Calu3 (cell line): ENCODE measurements at regions not wholly inside any gene's neighbourhood (a gene's known extent, or its start where the extent isn't known, plus 50 kb on each side); places are given as distances from the start of the nearest gene placed in this dataset.

ENCODE experiments used
- BruUV-seq: library from RNA; stranded (reverse); fragments of 400-500 nt; replicated peaks from 2 replicates; lab custom pipeline; 2021; lab: Mats Ljungman, UMichigan
- CTCF ChIA-PET: fragments of 300-600 bp; sonication (Branson Sonifier 250); formaldehyde crosslinking; loops from one replicate; lab custom pipeline; 2022; ENCODE audit warnings: antibody characterized with exemption; lab: Charles Lee
- DNase-seq: peaks from one replicate; pipeline ENCODE4 v3.0.0; 2022
- H3K27ac Mint-ChIP-seq: one replicate; pipeline ENCODE4 v1.8.0; 2022; ENCODE audit warnings: mixed read lengths; ENCODE audit not compliant: unreplicated experiment
- H3K27me3 Mint-ChIP-seq: one replicate; pipeline ENCODE4 v1.8.0; 2022; ENCODE audit warnings: mixed read lengths; ENCODE audit not compliant: unreplicated experiment
- H3K36me3 Mint-ChIP-seq: one replicate; pipeline ENCODE4 v1.8.0; 2022; ENCODE audit warnings: mild to moderate bottlenecking, moderate library complexity, mixed read lengths; ENCODE audit not compliant: insufficient read depth, unreplicated experiment
- H3K4me1 Mint-ChIP-seq: one replicate; pipeline ENCODE4 v1.8.0; 2022; ENCODE audit warnings: mild to moderate bottlenecking, low read depth, mixed read lengths; ENCODE audit not compliant: unreplicated experiment
- H3K4me3 Mint-ChIP-seq: one replicate; pipeline ENCODE4 v1.8.0; 2022; ENCODE audit warnings: mild to moderate bottlenecking, low read depth, moderate library complexity, mixed read lengths; ENCODE audit not compliant: unreplicated experiment
- H3K9me3 Mint-ChIP-seq: one replicate; pipeline ENCODE4 v1.8.0; 2022; ENCODE audit warnings: low read depth, mixed read lengths; ENCODE audit not compliant: unreplicated experiment
- intact Hi-C: fragments of 100-400 bp; cut with micrococcal nuclease; formaldehyde crosslinking; loops from one replicate; pipeline ENCODE4 v1.10.0; 2022; ENCODE audit not compliant: unreplicated experiment
- TF ChIP-seq, protein P1 (sequence below): fragments of 200-600 bp; IDR thresholded peaks from one replicate; pipeline ENCODE4 v1.8.0; 2022; ENCODE audit warnings: antibody characterized with exemption; ENCODE audit not compliant: unreplicated experiment

DNA sequence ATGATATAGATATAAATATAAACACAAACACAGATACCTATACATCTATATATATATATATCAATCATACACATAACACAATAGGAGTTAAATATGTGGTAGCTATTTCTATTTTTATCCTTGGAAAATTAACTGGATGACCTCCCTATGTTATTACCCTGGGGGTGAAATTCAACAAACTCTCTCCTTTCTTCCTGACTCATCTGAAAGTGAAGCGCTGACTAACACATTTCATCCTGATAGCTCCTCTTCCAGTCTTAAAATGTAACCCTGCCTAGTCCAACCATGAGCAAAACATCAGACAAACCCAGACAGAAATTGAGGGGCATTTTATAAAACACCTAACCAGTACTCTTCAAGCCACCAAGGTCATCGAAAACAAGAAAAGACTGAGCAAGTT lies 220.6 kb upstream of the ISX start:
- Mint-ChIP-seq H3K36me3 (no peaks in the 10 kb centered on the region), H3K9me3 (peaks cover 7% of the 10 kb centered on the region), H3K4me1 (no peaks in the 10 kb centered on the region), H3K4me3 (no peak overlapping the region), H3K27me3 (no peaks in the 10 kb centered on the region), H3K27ac (no peak overlapping the region)
- intact Hi-C loops = no loop called here
- BruUV-seq = no TSS peak
- TF ChIP-seq, protein P1, sequence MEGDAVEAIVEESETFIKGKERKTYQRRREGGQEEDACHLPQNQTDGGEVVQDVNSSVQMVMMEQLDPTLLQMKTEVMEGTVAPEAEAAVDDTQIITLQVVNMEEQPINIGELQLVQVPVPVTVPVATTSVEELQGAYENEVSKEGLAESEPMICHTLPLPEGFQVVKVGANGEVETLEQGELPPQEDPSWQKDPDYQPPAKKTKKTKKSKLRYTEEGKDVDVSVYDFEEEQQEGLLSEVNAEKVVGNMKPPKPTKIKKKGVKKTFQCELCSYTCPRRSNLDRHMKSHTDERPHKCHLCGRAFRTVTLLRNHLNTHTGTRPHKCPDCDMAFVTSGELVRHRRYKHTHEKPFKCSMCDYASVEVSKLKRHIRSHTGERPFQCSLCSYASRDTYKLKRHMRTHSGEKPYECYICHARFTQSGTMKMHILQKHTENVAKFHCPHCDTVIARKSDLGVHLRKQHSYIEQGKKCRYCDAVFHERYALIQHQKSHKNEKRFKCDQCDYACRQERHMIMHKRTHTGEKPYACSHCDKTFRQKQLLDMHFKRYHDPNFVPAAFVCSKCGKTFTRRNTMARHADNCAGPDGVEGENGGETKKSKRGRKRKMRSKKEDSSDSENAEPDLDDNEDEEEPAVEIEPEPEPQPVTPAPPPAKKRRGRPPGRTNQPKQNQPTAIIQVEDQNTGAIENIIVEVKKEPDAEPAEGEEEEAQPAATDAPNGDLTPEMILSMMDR = no peak
- DNase-seq = no peak
- CTCF ChIA-PET = no interaction called here

DNA sequence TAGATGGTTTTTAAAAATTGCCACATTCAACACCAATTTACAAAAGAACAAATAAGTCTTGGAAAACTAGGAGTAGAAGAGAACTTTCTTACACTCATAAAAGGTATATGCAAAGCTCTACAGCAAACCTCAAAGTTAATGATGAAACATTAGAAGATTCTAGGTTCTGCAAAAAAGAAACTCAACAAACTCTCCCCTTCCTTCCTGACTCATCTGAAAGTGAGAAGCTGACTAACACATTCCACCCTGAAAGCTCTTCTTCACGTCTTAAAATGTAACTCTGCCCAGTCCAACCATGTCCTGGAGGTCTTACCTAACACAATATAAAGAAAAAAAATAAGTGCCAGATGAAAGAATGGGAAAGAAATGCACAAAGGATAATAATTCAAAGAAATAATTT lies 218.9 kb upstream of the ISX start:
- DNase-seq = no peak
- Mint-ChIP-seq H3K27me3 (no peaks in the 10 kb centered on the region), H3K36me3 (no peaks in the 10 kb centered on the region), H3K4me3 (no peak overlapping the region), H3K27ac (no peak overlapping the region), H3K9me3 (peaks cover 11% of the 10 kb centered on the region), H3K4me1 (no peaks in the 10 kb centered on the region)
- BruUV-seq = no TSS peak
- intact Hi-C loops = no loop called here
- CTCF ChIA-PET = no interaction called here
- TF ChIP-seq, protein P1 = no peak

DNA sequence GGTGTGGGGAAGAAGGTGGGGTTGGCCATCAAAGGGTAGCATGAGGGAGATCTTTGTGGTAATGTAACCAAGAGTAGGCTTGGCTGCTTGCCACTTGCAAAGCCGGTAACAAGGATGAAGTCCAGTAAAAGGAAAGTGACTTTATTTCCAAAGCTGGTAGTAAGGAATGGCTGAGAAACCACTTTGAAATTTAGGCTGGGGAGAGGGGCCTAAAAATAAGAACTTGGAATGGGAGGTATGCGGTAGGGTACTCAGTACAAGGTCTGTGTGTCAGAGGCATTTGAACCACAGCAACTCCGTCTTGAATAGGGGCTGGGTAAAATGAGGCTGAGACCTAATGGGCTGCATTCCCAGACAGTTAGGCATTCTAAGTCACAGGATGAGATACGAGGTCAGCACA lies 216.0 kb upstream of the ISX start:
- no peaks in the 10 kb centered on the region for H3K4me1 Mint-ChIP-seq
- H3K9me3 Mint-ChIP-seq = peaks cover 19% of the 10 kb centered on the region
- H3K36me3 Mint-ChIP-seq = no peaks in the 10 kb centered on the region
- CTCF ChIA-PET = no interaction called here
- BruUV-seq = no TSS peak
- H3K27ac Mint-ChIP-seq = no peak overlapping the region
- no peak overlapping the region for H3K4me3 Mint-ChIP-seq
- intact Hi-C loops = no loop called here
- no peaks in the 10 kb centered on the region for H3K27me3 Mint-ChIP-seq
- DNase-seq = no peak
- TF ChIP-seq, protein P1 = no peak

DNA sequence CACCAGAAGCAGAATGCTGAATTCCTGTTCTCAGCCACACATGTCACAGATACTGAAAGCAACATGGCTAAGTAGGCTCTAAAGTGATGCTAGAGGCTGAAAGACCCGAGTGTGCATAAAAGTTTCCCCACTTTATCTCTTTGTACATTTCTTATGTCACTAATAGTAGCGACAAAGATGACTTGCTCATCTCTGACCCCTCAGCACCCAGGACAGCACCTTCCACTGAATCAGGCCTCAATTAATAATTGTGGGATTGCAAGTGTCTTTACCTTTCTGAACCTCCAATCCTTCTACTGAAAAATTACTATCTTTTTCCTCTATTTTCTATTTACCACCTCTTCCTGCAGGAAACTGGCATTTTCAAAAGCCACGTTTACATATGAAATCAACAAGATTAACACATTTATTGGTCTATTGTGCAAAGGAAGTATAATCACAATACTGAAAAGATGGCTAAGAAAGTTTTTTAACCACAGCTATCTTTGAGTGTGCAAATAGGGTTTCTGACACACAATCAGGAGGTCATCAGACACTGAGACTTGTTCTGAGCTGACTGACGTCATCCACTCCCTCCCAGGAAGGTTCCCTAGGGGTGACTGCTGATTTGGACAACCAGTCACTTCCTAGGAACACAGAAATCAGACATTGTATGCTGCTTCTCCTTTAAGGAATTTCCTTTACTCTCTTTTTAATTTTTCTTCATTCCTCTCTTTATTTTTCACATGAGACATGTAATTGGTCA lies 213.9 kb upstream of the ISX start:
- Mint-ChIP-seq H3K27ac (no peak overlapping the region), H3K36me3 (no peaks in the 10 kb centered on the region), H3K9me3 (peaks cover 15% of the 10 kb centered on the region), H3K27me3 (no peaks in the 10 kb centered on the region), H3K4me1 (no peaks in the 10 kb centered on the region), H3K4me3 (no peak overlapping the region)
- no peak for DNase-seq
- intact Hi-C loops = no loop called here
- CTCF ChIA-PET = no interaction called here
- TF ChIP-seq, protein P1 = no peak
- BruUV-seq = no TSS peak
